ENCODE measurements at regions not wholly inside any gene's neighbourhood (a gene's known extent, or its start where the extent isn't known, plus 50 kb on each side); places are given as distances from the start of the nearest gene placed in this dataset.

DNA sequence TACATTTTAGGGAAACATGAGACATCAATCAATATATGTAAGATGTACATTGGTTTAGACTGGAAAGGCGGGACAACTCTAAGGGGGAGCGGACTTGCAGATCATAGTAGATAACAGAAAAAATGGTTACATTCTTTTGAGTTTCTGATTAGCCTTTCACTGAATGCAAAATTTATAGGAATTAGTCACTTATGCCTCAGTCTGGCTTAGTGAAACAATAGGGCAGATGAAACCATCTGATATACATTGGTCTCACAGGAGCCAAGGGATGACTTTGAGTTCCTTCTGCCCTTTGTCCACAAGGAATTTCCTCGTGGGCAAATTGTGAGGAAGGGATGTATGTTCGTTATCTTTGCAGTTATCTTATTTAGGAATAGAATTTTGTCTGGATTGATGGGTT is 128.2 kb downstream of the ARSF start:
- H3K36me3 ChIP-seq = no peaks in the 10 kb centered on the region
- H3K9me3 ChIP-seq = no peaks in the 10 kb centered on the region
- H3K4me3 ChIP-seq = no peak overlapping the region
- no peaks in the 10 kb centered on the region for H3K27me3 ChIP-seq
- DNase-seq (no peak), ATAC-seq (no peak)
- H3K4me1 ChIP-seq = no peaks in the 10 kb centered on the region
- H3K27ac ChIP-seq = no peak overlapping the region
- TF ChIP-seq, protein P1, sequence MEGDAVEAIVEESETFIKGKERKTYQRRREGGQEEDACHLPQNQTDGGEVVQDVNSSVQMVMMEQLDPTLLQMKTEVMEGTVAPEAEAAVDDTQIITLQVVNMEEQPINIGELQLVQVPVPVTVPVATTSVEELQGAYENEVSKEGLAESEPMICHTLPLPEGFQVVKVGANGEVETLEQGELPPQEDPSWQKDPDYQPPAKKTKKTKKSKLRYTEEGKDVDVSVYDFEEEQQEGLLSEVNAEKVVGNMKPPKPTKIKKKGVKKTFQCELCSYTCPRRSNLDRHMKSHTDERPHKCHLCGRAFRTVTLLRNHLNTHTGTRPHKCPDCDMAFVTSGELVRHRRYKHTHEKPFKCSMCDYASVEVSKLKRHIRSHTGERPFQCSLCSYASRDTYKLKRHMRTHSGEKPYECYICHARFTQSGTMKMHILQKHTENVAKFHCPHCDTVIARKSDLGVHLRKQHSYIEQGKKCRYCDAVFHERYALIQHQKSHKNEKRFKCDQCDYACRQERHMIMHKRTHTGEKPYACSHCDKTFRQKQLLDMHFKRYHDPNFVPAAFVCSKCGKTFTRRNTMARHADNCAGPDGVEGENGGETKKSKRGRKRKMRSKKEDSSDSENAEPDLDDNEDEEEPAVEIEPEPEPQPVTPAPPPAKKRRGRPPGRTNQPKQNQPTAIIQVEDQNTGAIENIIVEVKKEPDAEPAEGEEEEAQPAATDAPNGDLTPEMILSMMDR (IDR thresholded peaks at IDR 0.05) = no peak
- intact Hi-C loops (cut with DNase I) = no loop called here

DNA sequence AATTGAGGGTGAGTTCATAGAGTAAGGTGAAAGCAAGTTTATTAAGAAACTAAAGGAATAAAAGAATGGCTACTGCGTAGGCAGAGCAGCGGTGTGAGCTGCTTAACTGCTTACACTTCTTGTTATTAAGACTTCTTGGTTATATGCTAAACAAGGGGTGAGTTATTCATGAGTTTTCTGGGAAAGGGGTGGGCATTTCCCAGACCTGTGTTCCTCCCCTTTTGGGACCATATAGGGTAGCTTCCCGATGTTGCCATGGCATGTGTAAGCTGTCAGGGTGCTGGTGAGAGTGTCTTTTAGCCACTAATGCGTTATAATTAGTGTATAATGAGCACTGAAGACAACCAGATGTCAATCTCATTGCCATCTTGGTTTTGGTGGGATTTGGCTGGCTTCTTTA is 126.5 kb downstream of the ARSF start:
- Histone ChIP-seq H3K4me3 (no peak overlapping the region), H3K27me3 (no peaks in the 10 kb centered on the region), H3K27ac (no peak overlapping the region), H3K9me3 (no peaks in the 10 kb centered on the region), H3K36me3 (no peaks in the 10 kb centered on the region), H3K4me1 (no peaks in the 10 kb centered on the region)
- DNase-seq = no peak
- ATAC-seq = no peak
- intact Hi-C loops (cut with DNase I) = no loop called here
- TF ChIP-seq, protein P1 (IDR thresholded peaks at IDR 0.05) = no peak

DNA sequence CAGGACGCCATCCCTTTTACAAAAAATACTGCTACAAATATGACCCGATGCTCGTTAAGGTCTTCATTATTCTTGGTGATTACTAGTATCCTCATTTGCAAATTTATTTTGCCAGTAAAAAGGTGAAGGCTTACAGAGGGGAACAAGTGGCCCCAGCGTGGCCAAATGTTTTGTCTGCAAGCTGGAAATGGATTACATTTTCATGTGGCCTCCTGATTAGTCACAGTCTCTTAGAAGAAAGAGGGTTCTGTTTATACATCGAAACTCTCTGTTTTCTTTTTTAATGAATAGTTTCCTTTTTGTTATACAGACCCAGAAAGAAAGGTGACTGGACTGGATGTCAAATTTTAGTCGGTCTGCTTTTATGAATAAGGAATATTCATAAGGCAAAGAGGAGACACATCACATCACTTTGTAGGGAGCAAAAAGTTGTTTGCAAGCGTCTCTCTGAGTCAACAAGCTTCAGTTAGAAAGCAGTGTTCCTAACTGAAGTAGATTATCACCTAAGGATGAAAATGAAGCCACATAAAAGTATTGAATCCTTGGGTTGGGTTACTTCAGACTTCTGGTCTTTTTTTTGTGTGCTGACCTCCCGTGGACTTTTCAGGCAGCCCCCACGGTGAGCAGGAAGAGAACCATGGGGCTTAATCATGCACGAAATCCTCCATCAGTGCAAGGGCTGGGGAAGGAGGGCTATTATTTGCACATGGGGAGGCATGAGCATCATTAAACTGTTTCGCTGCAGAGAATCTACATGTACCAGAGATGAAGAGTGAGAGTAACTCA is 125.6 kb downstream of the ARSF start:
- DNase-seq (no peak), ATAC-seq (no peak)
- Histone ChIP-seq H3K4me1 (no peaks in the 10 kb centered on the region), H3K4me3 (no peak overlapping the region), H3K9me3 (no peaks in the 10 kb centered on the region), H3K27ac (no peak overlapping the region), H3K27me3 (no peaks in the 10 kb centered on the region), H3K36me3 (no peaks in the 10 kb centered on the region)
- TF ChIP-seq, protein P1 (IDR thresholded peaks at IDR 0.05) = no peak
- intact Hi-C loops (cut with DNase I) = no loop called here

DNA sequence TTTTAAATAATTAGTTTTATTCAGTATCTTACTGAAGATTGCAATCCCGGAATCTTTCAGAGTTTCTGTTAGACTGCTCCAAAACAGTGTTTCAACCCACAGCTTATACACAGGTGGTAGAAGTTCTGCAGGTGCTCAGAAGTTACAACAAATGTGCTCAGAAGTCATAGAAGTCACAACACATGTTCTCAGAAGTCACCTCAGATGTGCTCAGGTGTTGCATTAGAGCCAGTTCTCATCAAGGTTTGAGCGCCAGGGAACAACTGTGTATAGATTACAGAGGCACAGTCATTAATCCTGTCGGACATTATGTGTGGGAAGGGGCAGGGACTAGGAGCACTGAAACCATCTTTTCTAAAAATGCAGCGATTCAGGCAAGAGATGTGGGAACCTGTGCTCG is 124.5 kb downstream of the ARSF start:
- Histone ChIP-seq H3K27ac (no peak overlapping the region), H3K36me3 (no peaks in the 10 kb centered on the region), H3K27me3 (no peaks in the 10 kb centered on the region), H3K4me1 (no peaks in the 10 kb centered on the region), H3K9me3 (no peaks in the 10 kb centered on the region), H3K4me3 (no peak overlapping the region)
- ATAC-seq (no peak), DNase-seq (no peak)
- TF ChIP-seq, protein P1 (IDR thresholded peaks at IDR 0.05) = no peak
- intact Hi-C loops (cut with DNase I) = no loop called here
